ENCODE measurements at regions not wholly inside any gene's neighbourhood (a gene's known extent, or its start where the extent isn't known, plus 50 kb on each side); places are given as distances from the start of the nearest gene placed in this dataset.

DNA sequence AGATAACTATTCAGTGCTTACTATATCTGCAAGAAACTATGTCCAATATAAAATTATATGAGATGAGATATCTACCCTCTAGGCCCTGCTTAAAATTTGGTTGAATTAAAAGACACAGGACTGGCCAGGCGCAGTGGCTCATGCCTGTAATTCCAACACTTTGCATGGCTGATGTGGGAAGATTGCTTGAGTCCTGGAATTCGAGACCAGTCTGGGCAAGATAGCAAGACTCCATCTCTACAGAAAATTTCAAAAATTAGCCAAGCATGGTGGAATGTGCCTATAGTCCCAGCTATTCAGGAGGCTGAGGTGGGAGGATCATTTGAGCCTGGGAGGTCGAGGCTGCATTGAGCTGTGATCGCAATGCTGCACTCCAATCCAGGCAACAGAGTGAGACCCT lies 303.7 kb upstream of the UBE2E2 start:
- H3K36me3 ChIP-seq (replicated peaks in 1 of 2; ENCODE audit: insufficient read depth in 1 of 2, low read depth in 2 of 2) = no peaks in the 10 kb centered on the region
- intact Hi-C loops (cut with DNase I) = no loop called here
- H3K4me3 ChIP-seq = no peak overlapping the region
- H3K9me3 ChIP-seq = no peaks in the 10 kb centered on the region
- DNase-seq = no peak
- no peak overlapping the region for H3K27ac ChIP-seq
- TF ChIP-seq POLR2A (IDR thresholded peaks at IDR 0.05) (no peak), CTCF (IDR thresholded peaks at IDR 0.05) (no peak)
- H3K27me3 ChIP-seq = no peaks in the 10 kb centered on the region
- 67 to 78% methylated on average over 4 of the region's 4 CpGs for WGBS, 2 donors
- no peaks in the 10 kb centered on the region for H3K4me1 ChIP-seq
- ATAC-seq = no peak

DNA sequence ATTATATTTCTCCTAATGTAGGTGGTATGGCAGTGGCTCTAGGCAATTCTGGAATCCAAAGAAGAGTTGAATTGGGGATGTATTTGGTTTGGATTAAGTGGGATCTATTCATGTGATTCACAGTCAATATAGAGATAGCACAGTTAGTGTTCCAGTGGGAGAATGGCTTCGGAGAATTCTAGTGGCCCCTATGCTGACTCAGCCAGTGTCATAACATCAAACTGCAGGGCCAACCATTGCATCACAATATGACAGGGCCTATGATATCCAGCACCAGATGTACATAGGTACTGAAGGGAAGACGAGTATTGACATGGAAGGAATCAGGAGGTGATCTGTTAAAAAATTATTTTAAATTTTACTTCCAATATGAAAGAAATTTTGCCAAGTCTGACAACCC lies 302.8 kb upstream of the UBE2E2 start:
- no peak for ATAC-seq
- no peak overlapping the region for H3K27ac ChIP-seq
- H3K27me3 ChIP-seq = no peaks in the 10 kb centered on the region
- H3K36me3 ChIP-seq (replicated peaks in 1 of 2; ENCODE audit: insufficient read depth in 1 of 2, low read depth in 2 of 2) = no peaks in the 10 kb centered on the region
- no peak for DNase-seq
- intact Hi-C loops (cut with DNase I) = no loop called here
- no peak overlapping the region for H3K4me3 ChIP-seq
- TF ChIP-seq POLR2A (IDR thresholded peaks at IDR 0.05) (no peak), CTCF (IDR thresholded peaks at IDR 0.05) (no peak)
- H3K4me1 ChIP-seq = no peaks in the 10 kb centered on the region
- H3K9me3 ChIP-seq = no peaks in the 10 kb centered on the region
- 71 to 73% methylated on average over 2 of the region's 2 CpGs for WGBS, 2 donors

GRCh38 chr3:22901684-22902083 lies 301.4 kb upstream of the UBE2E2 start:
- Histone ChIP-seq H3K9me3 (no peaks in the 10 kb centered on the region), H3K27ac (no peak overlapping the region), H3K4me1 (no peaks in the 10 kb centered on the region), H3K27me3 (no peaks in the 10 kb centered on the region), H3K4me3 (no peak overlapping the region), H3K36me3 (replicated peaks in 1 of 2; ENCODE audit: insufficient read depth in 1 of 2, low read depth in 2 of 2) (no peaks in the 10 kb centered on the region)
- DNase-seq = no peak
- TF ChIP-seq CTCF (IDR thresholded peaks at IDR 0.05) (no peak), POLR2A (IDR thresholded peaks at IDR 0.05) (no peak)
- intact Hi-C loops (cut with DNase I) = no loop called here
- no peak for ATAC-seq

DNA sequence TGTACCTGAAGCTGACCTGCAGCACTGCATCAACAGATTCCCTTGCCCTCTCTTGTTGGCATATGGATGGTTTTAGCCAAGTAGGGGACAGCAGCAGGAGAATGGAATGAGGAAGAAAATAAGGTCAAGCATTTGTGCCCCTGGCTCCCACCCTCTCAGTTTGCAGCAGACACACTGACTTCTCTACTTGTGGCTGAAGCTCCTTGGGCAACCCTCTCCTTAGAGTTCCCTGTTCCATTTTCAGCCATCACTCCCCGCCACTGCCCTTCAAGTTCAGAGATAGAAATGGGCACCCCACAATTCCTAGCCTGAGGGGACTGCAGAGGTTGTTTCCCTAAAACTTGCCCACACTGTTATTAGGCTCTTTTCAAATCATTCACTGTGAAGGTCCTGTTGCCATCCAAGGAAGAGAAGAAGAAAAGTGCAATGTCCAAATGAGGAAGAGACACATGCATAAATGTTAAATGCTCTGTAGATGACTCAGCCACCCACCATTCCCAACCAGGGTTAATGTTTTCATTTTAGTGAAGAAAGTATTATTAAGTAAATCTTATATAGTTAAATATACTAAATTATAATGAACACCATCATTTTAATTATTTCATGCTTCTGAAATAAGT lies 295.9 kb upstream of the UBE2E2 start:
- TF ChIP-seq CTCF (IDR thresholded peaks at IDR 0.05) (no peak), POLR2A (IDR thresholded peaks at IDR 0.05) (no peak)
- Histone ChIP-seq H3K36me3 (replicated peaks in 1 of 2; ENCODE audit: insufficient read depth in 1 of 2, low read depth in 2 of 2) (no peaks in the 10 kb centered on the region), H3K27ac (no peak overlapping the region), H3K4me3 (no peak overlapping the region), H3K27me3 (no peaks in the 10 kb centered on the region), H3K4me1 (no peaks in the 10 kb centered on the region), H3K9me3 (no peaks in the 10 kb centered on the region)
- intact Hi-C loops (cut with DNase I) = no loop called here
- ATAC-seq (no peak), DNase-seq (no peak)
- WGBS, 2 donors = 69 to 83% methylated on average over 1 of the region's 1 CpG

GRCh38 chr3:22907796-22908195 lies 295.3 kb upstream of the UBE2E2 start:
- WGBS, 2 donors = 53 to 55% methylated on average over 2 of the region's 2 CpGs
- TF ChIP-seq POLR2A (IDR thresholded peaks at IDR 0.05) (no peak), CTCF (IDR thresholded peaks at IDR 0.05) (no peak)
- Histone ChIP-seq H3K4me1 (no peaks in the 10 kb centered on the region), H3K4me3 (no peak overlapping the region), H3K27ac (no peak overlapping the region), H3K9me3 (no peaks in the 10 kb centered on the region), H3K36me3 (replicated peaks in 1 of 2; ENCODE audit: insufficient read depth in 1 of 2, low read depth in 2 of 2) (no peaks in the 10 kb centered on the region), H3K27me3 (no peaks in the 10 kb centered on the region)
- no peak for ATAC-seq
- DNase-seq = no peak
- intact Hi-C loops (cut with DNase I) = no loop called here
